ENCODE measurements at regions not wholly inside any gene's neighbourhood (a gene's known extent, or its start where the extent isn't known, plus 50 kb on each side); places are given as distances from the start of the nearest gene placed in this dataset.

DNA sequence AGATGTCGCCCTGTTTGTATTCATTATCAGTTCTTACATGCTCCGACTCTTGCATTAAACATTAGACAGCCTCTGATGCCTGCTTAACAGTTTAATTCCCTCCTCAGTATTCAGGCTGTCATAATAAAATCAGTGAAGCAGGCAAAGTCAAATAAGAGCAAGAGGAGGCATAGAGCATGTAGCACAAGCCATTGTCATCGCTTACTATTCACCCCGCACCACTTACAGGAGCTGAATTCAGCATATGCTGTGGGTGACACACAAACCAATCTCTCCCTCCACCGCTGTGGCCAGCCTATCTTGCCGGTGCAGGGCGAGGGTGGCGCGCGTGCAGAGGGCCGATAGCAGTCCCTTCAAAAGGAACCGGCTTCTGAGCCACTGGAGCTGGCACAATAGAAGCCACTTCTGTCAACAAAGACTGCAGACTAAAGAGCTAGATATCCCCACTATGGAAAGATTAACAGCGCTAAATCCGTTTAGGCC, 433.2 kb upstream of the MGMT start:
- Histone ChIP-seq H4K20me1 (replicated peaks; ENCODE audit: control insufficient read depth, extremely low read depth, insufficient read depth, low read length) (no peaks in the 10 kb centered on the region), H3K4me3 (replicated peaks in 1 of 3; ENCODE audit: insufficient read depth in 1 of 3, low read depth in 1 of 3, low read length in 3 of 3) (no peak overlapping the region), H3K9ac (replicated peaks; ENCODE audit: extremely low read depth, insufficient read depth, low read length) (no peak overlapping the region), H3K36me3 (ENCODE audit: control insufficient read depth in 2 of 2, extremely low read depth in 1 of 2, insufficient read depth in 2 of 2, low read length in 2 of 2) (no peaks in the 10 kb centered on the region), H3K4me2 (ENCODE audit: insufficient read depth, low read length) (no peak overlapping the region), H3K27ac (ENCODE audit: insufficient read depth, low read depth, low read length) (no peak overlapping the region), H3K27me3 (ENCODE audit: control insufficient read depth in 2 of 2, insufficient read depth in 2 of 2, low read length in 2 of 2) (peaks cover 0 to 3% of the 10 kb centered on the region in 2 experiments), H3K4me1 (ENCODE audit: control insufficient read depth, extremely low read depth, insufficient read depth, low read length) (peaks cover 24% of the 10 kb centered on the region), H3K9me3 (replicated peaks; ENCODE audit: control insufficient read depth, insufficient read depth, low read length) (no peaks in the 10 kb centered on the region), H2AFZ (ENCODE audit: low read depth, low read length) (no peak overlapping the region), H3K9me1 (replicated peaks; ENCODE audit: control insufficient read depth, extremely low read depth, insufficient read depth, low read length) (no peaks in the 10 kb centered on the region), H3K79me2 (ENCODE audit: control insufficient read depth, insufficient read depth, low read length) (no peaks in the 10 kb centered on the region)
- POLR2A ChIA-PET = no interaction called here
- CTCF ChIA-PET = interaction anchor here (1.2 to 6.0 kb wide), 5 partner anchors 9 to 1093 kb away, joined by 3 to 98 read pairs (median 5); no protein-coding TSS in a partner anchor
- FAIRE-seq = no peak
- intact Hi-C loops (cut with micrococcal nuclease) (loop anchor here (10.0 kb wide), 3 partner anchors 511 to 769 kb away; no protein-coding TSS in a partner anchor), dilution Hi-C loops (cut with MboI; ENCODE audit: extremely low pct_ligation_motif_present, low sequenced_read_pairs) (no loop called here)
- BruUV-seq (replicated peaks) = no TSS peak
- TF ChIP-seq JUN (IDR thresholded peaks at IDR 0.05; ENCODE audit: borderline replicate concordance, insufficient read depth, insufficient read length, low read depth) = no peak
- no peak for TF ChIP-seq FOS (IDR thresholded peaks at IDR 0.05; ENCODE audit: borderline replicate concordance, insufficient read depth, low read length)
- TF ChIP-seq EZH2 (IDR thresholded peaks at IDR 0.05; ENCODE audit: borderline replicate concordance, low read depth, low read length, severe bottlenecking) = no peak
- TF ChIP-seq, protein P1, sequence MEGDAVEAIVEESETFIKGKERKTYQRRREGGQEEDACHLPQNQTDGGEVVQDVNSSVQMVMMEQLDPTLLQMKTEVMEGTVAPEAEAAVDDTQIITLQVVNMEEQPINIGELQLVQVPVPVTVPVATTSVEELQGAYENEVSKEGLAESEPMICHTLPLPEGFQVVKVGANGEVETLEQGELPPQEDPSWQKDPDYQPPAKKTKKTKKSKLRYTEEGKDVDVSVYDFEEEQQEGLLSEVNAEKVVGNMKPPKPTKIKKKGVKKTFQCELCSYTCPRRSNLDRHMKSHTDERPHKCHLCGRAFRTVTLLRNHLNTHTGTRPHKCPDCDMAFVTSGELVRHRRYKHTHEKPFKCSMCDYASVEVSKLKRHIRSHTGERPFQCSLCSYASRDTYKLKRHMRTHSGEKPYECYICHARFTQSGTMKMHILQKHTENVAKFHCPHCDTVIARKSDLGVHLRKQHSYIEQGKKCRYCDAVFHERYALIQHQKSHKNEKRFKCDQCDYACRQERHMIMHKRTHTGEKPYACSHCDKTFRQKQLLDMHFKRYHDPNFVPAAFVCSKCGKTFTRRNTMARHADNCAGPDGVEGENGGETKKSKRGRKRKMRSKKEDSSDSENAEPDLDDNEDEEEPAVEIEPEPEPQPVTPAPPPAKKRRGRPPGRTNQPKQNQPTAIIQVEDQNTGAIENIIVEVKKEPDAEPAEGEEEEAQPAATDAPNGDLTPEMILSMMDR (IDR thresholded peaks at IDR 0.05; ENCODE audit: extremely low read depth in 1 of 2, insufficient read depth in 1 of 2, low read depth in 1 of 2, low read length in 2 of 2) = no peak
- TF ChIP-seq MYC (IDR thresholded peaks at IDR 0.05; ENCODE audit: low read depth, low read length) = no peak
- TF ChIP-seq GATA2 (IDR thresholded peaks at IDR 0.05; ENCODE audit: insufficient read depth, insufficient read length, low read depth, low read length) = no peak
- no peak for TF ChIP-seq POLR2A (IDR thresholded peaks at IDR 0.05; ENCODE audit: low read depth, low read length)
- TF ChIP-seq, protein P2, sequence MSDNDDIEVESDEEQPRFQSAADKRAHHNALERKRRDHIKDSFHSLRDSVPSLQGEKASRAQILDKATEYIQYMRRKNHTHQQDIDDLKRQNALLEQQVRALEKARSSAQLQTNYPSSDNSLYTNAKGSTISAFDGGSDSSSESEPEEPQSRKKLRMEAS (IDR thresholded peaks at IDR 0.05; ENCODE audit: insufficient read depth, insufficient read length) = no peak
- no peak for TF ChIP-seq POLR2AphosphoS5 (IDR thresholded peaks at IDR 0.05; ENCODE audit: insufficient read depth, low read depth, low read length)
- no peak for DNase-seq (ENCODE audit: low read depth, low spot score)
